HEK293 (cell line): ENCODE measurements at regions not wholly inside any gene's neighbourhood (a gene's known extent, or its start where the extent isn't known, plus 50 kb on each side); places are given as distances from the start of the nearest gene placed in this dataset.
A peak's percentile ranks its signal among the peaks of the same experiment; 100 is the strongest.

ENCODE experiments used
- CTCF ChIA-PET: fragments of 350-600 bp; formaldehyde crosslinking; extraction: SDS; loops from one replicate; lab custom pipeline; 2021; ENCODE audit warnings: antibody characterized with exemption; lab: Yijun Ruan, JAX
- POLR2A ChIA-PET: fragments of 300-600 bp; formaldehyde crosslinking; extraction: SDS; loops from one replicate; lab custom pipeline; 2020; ENCODE audit warnings: antibody characterized with exemption, inconsistent platforms; lab: Yijun Ruan, JAX
- H3K27ac ChIP-seq: fragments of 200-500 bp; sonication (Bioruptor generic); 2 replicates; pipeline ENCODE4 v1.5.1; 2014; ENCODE audit warnings: low read depth, low read length, control low read depth, inconsistent platforms; ENCODE audit errors: extremely low read depth
- H3K36me3 ChIP-seq, 2 experiments: fragments of 200-500 bp in 1 of 2; sonication (Bioruptor generic) in 1 of 2; 1 replicate in 1 of 2; 2 replicates in 1 of 2; pipeline ENCODE4 v1.5.1; 2014 to 2017; ENCODE audit warnings: inconsistent platforms in 2 of 2, low read length in 2 of 2; ENCODE audit not compliant: control insufficient read depth in 2 of 2, insufficient read depth in 1 of 2
- H3K4me1 ChIP-seq: fragments of 200-500 bp; sonication (Bioruptor generic); 2 replicates; pipeline ENCODE4 v1.5.1; 2014; ENCODE audit warnings: mild to moderate bottlenecking, low read length, inconsistent platforms; ENCODE audit not compliant: control insufficient read depth, insufficient read depth
- H3K4me3 ChIP-seq: 2 replicates; pipeline ENCODE4 v1.5.1; 2011; ENCODE audit warnings: low read depth, mild to moderate bottlenecking, control low read depth, low read length, moderate library complexity
- H3K9me3 ChIP-seq: fragments of 200-500 bp; sonication (Bioruptor generic); 2 replicates; pipeline ENCODE4 v1.5.1; 2014; ENCODE audit warnings: low read depth, low read length, inconsistent platforms; ENCODE audit not compliant: control insufficient read depth, insufficient read depth
- BCL11B ChIP-seq: fragments of 450-650 bp; formaldehyde crosslinking; IDR thresholded peaks from 2 replicates; pipeline ENCODE4 v1.5.1; 2016; ENCODE audit warnings: low read depth, missing biosample characterization, missing genetic modification characterization
- EGR2 ChIP-seq: fragments of 450-650 bp; formaldehyde crosslinking; IDR thresholded peaks from 2 replicates; pipeline ENCODE4 v1.5.1; 2016; ENCODE audit warnings: low read depth, missing biosample characterization, missing genetic modification characterization
- GLI2 ChIP-seq: fragments of 450-650 bp; formaldehyde crosslinking; IDR thresholded peaks from 2 replicates; pipeline ENCODE4; 2017; ENCODE audit warnings: missing biosample characterization, missing genetic modification characterization, low read depth, borderline replicate concordance
- GLIS1 ChIP-seq: fragments of 450-650 bp; formaldehyde crosslinking; IDR thresholded peaks from 2 replicates; pipeline ENCODE4 v1.5.1; 2016; ENCODE audit warnings: missing biosample characterization, missing genetic modification characterization
- PRDM2 ChIP-seq: fragments of 450-650 bp; formaldehyde crosslinking; IDR thresholded peaks from 2 replicates; pipeline ENCODE4 v1.5.1; 2016; ENCODE audit warnings: missing biosample characterization, missing genetic modification characterization, borderline replicate concordance
- SCRT2 ChIP-seq: fragments of 450-650 bp; formaldehyde crosslinking; IDR thresholded peaks from 2 replicates; pipeline ENCODE4 v1.5.1; 2016; ENCODE audit warnings: missing biosample characterization, missing genetic modification characterization
- TSHZ1 ChIP-seq: fragments of 450-650 bp; formaldehyde crosslinking; IDR thresholded peaks from 2 replicates; pipeline ENCODE4 v1.5.1; 2016; ENCODE audit warnings: missing biosample characterization, missing genetic modification characterization, borderline replicate concordance
- ZBTB1 ChIP-seq: fragments of 450-650 bp; formaldehyde crosslinking; IDR thresholded peaks from 2 replicates; pipeline ENCODE4 v1.5.1; 2016; ENCODE audit warnings: missing biosample characterization, missing genetic modification characterization
- ZFHX2 ChIP-seq: fragments of 450-650 bp; formaldehyde crosslinking; conservative IDR thresholded peaks from 2 replicates; pipeline ENCODE4 v1.5.1; 2016; ENCODE audit warnings: missing biosample characterization, missing genetic modification characterization
- ZIC2 ChIP-seq: fragments of 450-650 bp; formaldehyde crosslinking; IDR thresholded peaks from 2 replicates; pipeline ENCODE4 v1.5.1; 2016; ENCODE audit warnings: missing biosample characterization, missing genetic modification characterization
- ZNF114 ChIP-seq: fragments of 450-650 bp; formaldehyde crosslinking; IDR thresholded peaks from 2 replicates; pipeline ENCODE4 v1.5.0; 2017; ENCODE audit warnings: missing biosample characterization, missing genetic modification characterization
- ZNF132 ChIP-seq: fragments of 450-650 bp; formaldehyde crosslinking; IDR thresholded peaks from 2 replicates; pipeline ENCODE4 v1.5.1; 2017; ENCODE audit warnings: missing biosample characterization, missing genetic modification characterization, borderline replicate concordance
- ZNF184 ChIP-seq: fragments of 450-650 bp; IDR thresholded peaks from 2 replicates; pipeline ENCODE4 v1.5.1; 2018; ENCODE audit warnings: missing biosample characterization, mild to moderate bottlenecking, missing genetic modification characterization
- ZNF221 ChIP-seq: fragments of 450-650 bp; formaldehyde crosslinking; IDR thresholded peaks from 2 replicates; pipeline ENCODE4 v1.5.1; 2017; ENCODE audit warnings: missing biosample characterization, missing genetic modification characterization, borderline replicate concordance
- ZNF274 ChIP-seq, 2 experiments: fragments of 200-500 bp in 1 of 2; fragments of 450-650 bp in 1 of 2; sonication (Bioruptor generic) in 1 of 2; formaldehyde crosslinking in 1 of 2; IDR thresholded peaks; 2 replicates each; pipeline versions ENCODE4 v1.5.1 to v1.6.1; 2014 to 2016; ENCODE audit warnings: borderline replicate concordance in 1 of 2, inconsistent platforms in 1 of 2, low read length in 1 of 2, missing biosample characterization in 1 of 2, missing genetic modification characterization in 1 of 2
- ZNF558 ChIP-seq: fragments of 450-650 bp; formaldehyde crosslinking; IDR thresholded peaks from 2 replicates; pipeline ENCODE4 v1.5.1; 2016; ENCODE audit warnings: missing biosample characterization, missing genetic modification characterization
- ZNF658 ChIP-seq: fragments of 450-650 bp; formaldehyde crosslinking; IDR thresholded peaks from 2 replicates; pipeline ENCODE4; 2016; ENCODE audit warnings: missing biosample characterization, missing genetic modification characterization
- ZNF768 ChIP-seq: fragments of 450-650 bp; formaldehyde crosslinking; IDR thresholded peaks from 2 replicates; pipeline ENCODE4 v1.5.1; 2018; ENCODE audit warnings: missing biosample characterization, mild to moderate bottlenecking, missing genetic modification characterization
- ZNF837 ChIP-seq: fragments of 450-650 bp; formaldehyde crosslinking; IDR thresholded peaks from 2 replicates; pipeline ENCODE4 v1.5.1; 2016; ENCODE audit warnings: missing biosample characterization, missing genetic modification characterization
- TF ChIP-seq, protein P1 (sequence below): fragments of 450-650 bp; formaldehyde crosslinking; IDR thresholded peaks from 2 replicates; pipeline ENCODE4 v1.5.1; 2016; ENCODE audit warnings: missing biosample characterization, missing genetic modification characterization, low read depth

GRCh38 chr11:115961159-115962003, 457.2 kb upstream of the CADM1 start:
- ChIA-PET CTCF (interaction anchor here (0.6 to 1.1 kb wide), 4 partner anchors 29 to 413 kb away, joined by 3 to 4 read pairs (median 3); no protein-coding TSS in a partner anchor), POLR2A (no interaction called here)
- H3K4me3 ChIP-seq: no peak overlapping the region
- H3K36me3 ChIP-seq: no peaks in the 10 kb centered on the region
- peak; percentile 41; the same call in 1 of the 2 replicates for TF ChIP-seq ZIC2
- peak; percentile 77 for TF ChIP-seq EGR2 (tag by site-specific recombination)
- peak; percentile 71 for TF ChIP-seq ZFHX2
- TF ChIP-seq ZNF132 (tag by site-specific recombination): no peak
- 0 out of 2 replicates have a peak, but pooled peaks have one; percentile 11 for TF ChIP-seq SCRT2 (tag by site-specific recombination)
- no peak for TF ChIP-seq ZNF184
- 0 out of 2 replicates have a peak, but pooled peaks have one; percentile 13 for TF ChIP-seq GLIS1 (tag by site-specific recombination)
- no peak for TF ChIP-seq PRDM2 (tag by site-specific recombination)
- H3K9me3 ChIP-seq: no peaks in the 10 kb centered on the region
- no peaks in the 10 kb centered on the region for H3K4me1 ChIP-seq
- H3K27ac ChIP-seq: no peak overlapping the region

DNA sequence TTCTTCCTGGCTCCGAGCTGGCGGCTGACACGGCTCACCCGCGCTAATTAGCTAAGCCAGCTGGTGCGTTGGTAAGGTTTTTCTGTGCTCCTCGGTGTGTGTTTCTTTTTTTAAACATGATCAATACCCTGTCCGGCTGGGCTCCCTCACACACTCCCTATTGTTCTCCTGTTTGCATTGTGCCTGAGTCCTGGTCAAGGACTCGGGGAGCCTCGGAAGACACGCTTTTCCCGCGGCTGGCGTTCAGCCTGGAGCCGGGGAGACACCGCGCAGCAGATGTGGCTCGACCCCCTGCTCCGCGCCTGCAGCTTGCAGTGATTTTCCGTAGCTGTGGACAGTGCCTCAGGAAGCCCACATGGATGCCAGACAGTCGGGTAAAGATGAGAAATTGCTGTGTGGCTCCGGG, 454.9 kb upstream of the CADM1 start:
- ChIA-PET CTCF (interaction anchor here (0.6 kb wide), 1 partner anchor 145 kb away, joined by 3 read pairs; no protein-coding TSS in a partner anchor), POLR2A (no interaction called here)
- Histone ChIP-seq H3K27ac (no peak overlapping the region), H3K4me3 (no peak overlapping the region), H3K9me3 (no peaks in the 10 kb centered on the region), H3K36me3 (no peaks in the 10 kb centered on the region), H3K4me1 (no peaks in the 10 kb centered on the region)
- no peak for TF ChIP-seq ZNF558 (tag by site-specific recombination)
- no peak for TF ChIP-seq ZBTB1
- no peak for TF ChIP-seq ZNF221 (tag by site-specific recombination)
- no peak for TF ChIP-seq GLI2 (tag by site-specific recombination)
- TF ChIP-seq, protein P1, sequence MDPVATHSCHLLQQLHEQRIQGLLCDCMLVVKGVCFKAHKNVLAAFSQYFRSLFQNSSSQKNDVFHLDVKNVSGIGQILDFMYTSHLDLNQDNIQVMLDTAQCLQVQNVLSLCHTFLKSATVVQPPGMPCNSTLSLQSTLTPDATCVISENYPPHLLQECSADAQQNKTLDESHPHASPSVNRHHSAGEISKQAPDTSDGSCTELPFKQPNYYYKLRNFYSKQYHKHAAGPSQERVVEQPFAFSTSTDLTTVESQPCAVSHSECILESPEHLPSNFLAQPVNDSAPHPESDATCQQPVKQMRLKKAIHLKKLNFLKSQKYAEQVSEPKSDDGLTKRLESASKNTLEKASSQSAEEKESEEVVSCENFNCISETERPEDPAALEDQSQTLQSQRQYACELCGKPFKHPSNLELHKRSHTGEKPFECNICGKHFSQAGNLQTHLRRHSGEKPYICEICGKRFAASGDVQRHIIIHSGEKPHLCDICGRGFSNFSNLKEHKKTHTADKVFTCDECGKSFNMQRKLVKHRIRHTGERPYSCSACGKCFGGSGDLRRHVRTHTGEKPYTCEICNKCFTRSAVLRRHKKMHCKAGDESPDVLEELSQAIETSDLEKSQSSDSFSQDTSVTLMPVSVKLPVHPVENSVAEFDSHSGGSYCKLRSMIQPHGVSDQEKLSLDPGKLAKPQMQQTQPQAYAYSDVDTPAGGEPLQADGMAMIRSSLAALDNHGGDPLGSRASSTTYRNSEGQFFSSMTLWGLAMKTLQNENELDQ: no peak
- no peak for TF ChIP-seq TSHZ1 (tag by site-specific recombination)
- TF ChIP-seq BCL11B (tag by site-specific recombination): no peak
- no peak for TF ChIP-seq EGR2 (tag by site-specific recombination)
- no peak for TF ChIP-seq ZNF274 (IDR thresholded peaks at IDR 0.05; ENCODE audit: low read length)
- no peak for TF ChIP-seq ZNF274 (tag by site-specific recombination; IDR thresholded peaks at IDR 0.05; ENCODE audit: borderline replicate concordance)
- TF ChIP-seq ZNF837: no peak
- no peak for TF ChIP-seq ZNF114
- no peak for TF ChIP-seq ZNF658 (tag by site-specific recombination)
- TF ChIP-seq ZNF768: no peak
